Peyer's patch (tissue), 4 donors: ENCODE measurements at regions not wholly inside any gene's neighbourhood (a gene's known extent, or its start where the extent isn't known, plus 50 kb on each side); places are given as distances from the start of the nearest gene placed in this dataset.

Source experiments
- DNase-seq, 3 donors: peaks; one replicate each; pipeline ENCODE4 v3.0.0-alpha.2; 2017 to 2019
- H3K27ac ChIP-seq, 4 donors: fragments of 200-600 bp; sonication (generic); one replicate each; pipeline ENCODE4 v1.5.1; 2016 to 2019
- H3K27me3 ChIP-seq, 2 donors: fragments of 200-600 bp; sonication (generic); one replicate each; pipeline ENCODE4 v1.5.1; 2019
- H3K36me3 ChIP-seq, 3 donors: fragments of 200-600 bp; sonication (generic); one replicate each; pipeline ENCODE4 v1.5.1; 2016 to 2019
- H3K4me1 ChIP-seq, 4 donors: fragments of 200-600 bp; sonication (generic); one replicate each; pipeline ENCODE4 v1.5.1; 2016 to 2019
- H3K4me3 ChIP-seq, 4 donors: fragments of 200-600 bp; sonication (generic); 1 replicate in 3 of 4; 2 replicates in 1 of 4; pipeline ENCODE4 v1.5.1; 2016 to 2019; ENCODE audit warnings: mild to moderate bottlenecking in 1 of 4
- H3K9me3 ChIP-seq, 4 donors: fragments of 200-600 bp; sonication (generic); one replicate each; pipeline ENCODE4 v1.5.1; 2016 to 2019; ENCODE audit warnings: mild to moderate bottlenecking in 1 of 4
- CTCF ChIP-seq, 6 experiments: fragments of 450-650 bp in 4 of 6; fragments of 200-600 bp in 2 of 6; sonication (generic) in 1 of 6; IDR thresholded peaks; one replicate each; pipeline ENCODE4 v1.5.1; 2017 to 2019; ENCODE audit warnings: antibody characterized with exemption in 6 of 6, mild to moderate bottlenecking in 3 of 6, moderate library complexity in 1 of 6
- POLR2A ChIP-seq, 2 donors: fragments of 450-650 bp; IDR thresholded peaks; one replicate each; pipeline ENCODE4 v1.5.1; 2017; ENCODE audit warnings: antibody characterized with exemption in 2 of 2, mild to moderate bottlenecking in 2 of 2, moderate library complexity in 2 of 2

- Histone ChIP-seq H3K4me1 (no peaks in the 10 kb centered on the region), H3K4me3 (no peak overlapping the region), H3K27me3 (no peaks in the 10 kb centered on the region), H3K27ac (no peak overlapping the region), H3K36me3 (no peaks in the 10 kb centered on the region), H3K9me3 (no peaks in the 10 kb centered on the region)
- no peak for TF ChIP-seq POLR2A (IDR thresholded peaks at IDR 0.05)
- TF ChIP-seq CTCF (IDR thresholded peaks at IDR 0.05) = no peak
- no peak for DNase-seq
Observed at GRCh38 chr10:121169406-121169805, 318.2 kb downstream of the WDR11 start.

- Histone ChIP-seq H3K4me1 (no peaks in the 10 kb centered on the region), H3K27ac (no peak overlapping the region), H3K4me3 (no peak overlapping the region), H3K36me3 (no peaks in the 10 kb centered on the region), H3K27me3 (no peaks in the 10 kb centered on the region), H3K9me3 (no peaks in the 10 kb centered on the region)
- no peak for DNase-seq
- no peak for TF ChIP-seq CTCF (IDR thresholded peaks at IDR 0.05)
- no peak for TF ChIP-seq POLR2A (IDR thresholded peaks at IDR 0.05)
Observed at GRCh38 chr10:121171825-121172787, 320.9 kb downstream of the WDR11 start.

GRCh38 chr10:121179006-121179405 lies 327.8 kb downstream of the WDR11 start:
- no peaks in the 10 kb centered on the region for H3K36me3 ChIP-seq
- H3K27ac ChIP-seq = no peak overlapping the region
- no peaks in the 10 kb centered on the region for H3K4me1 ChIP-seq
- no peaks in the 10 kb centered on the region for H3K9me3 ChIP-seq
- TF ChIP-seq POLR2A (IDR thresholded peaks at IDR 0.05) = no peak
- TF ChIP-seq CTCF (IDR thresholded peaks at IDR 0.05) = no peak
- H3K4me3 ChIP-seq = no peak overlapping the region
- no peaks in the 10 kb centered on the region for H3K27me3 ChIP-seq
- no peak for DNase-seq

GRCh38 chr10:121182219-121182618 lies 331.1 kb downstream of the WDR11 start:
- H3K36me3 ChIP-seq = no peaks in the 10 kb centered on the region
- no peak overlapping the region for H3K4me3 ChIP-seq
- no peak for TF ChIP-seq POLR2A (IDR thresholded peaks at IDR 0.05)
- no peak for DNase-seq
- no peaks in the 10 kb centered on the region for H3K9me3 ChIP-seq
- H3K27ac ChIP-seq = no peak overlapping the region
- no peaks in the 10 kb centered on the region for H3K4me1 ChIP-seq
- no peaks in the 10 kb centered on the region for H3K27me3 ChIP-seq

- no peak for DNase-seq
- H3K27me3 ChIP-seq = no peaks in the 10 kb centered on the region
- TF ChIP-seq POLR2A (IDR thresholded peaks at IDR 0.05) (no peak), CTCF (IDR thresholded peaks at IDR 0.05) (no peak)
- H3K36me3 ChIP-seq = no peaks in the 10 kb centered on the region
- no peaks in the 10 kb centered on the region for H3K4me1 ChIP-seq
- no peak overlapping the region for H3K4me3 ChIP-seq
- H3K9me3 ChIP-seq = no peaks in the 10 kb centered on the region
- H3K27ac ChIP-seq = no peak overlapping the region
Observed at GRCh38 chr10:121183236-121183635, 332.1 kb downstream of the WDR11 start.

- Histone ChIP-seq H3K9me3 (no peaks in the 10 kb centered on the region), H3K27me3 (no peaks in the 10 kb centered on the region), H3K36me3 (no peaks in the 10 kb centered on the region), H3K4me1 (no peaks in the 10 kb centered on the region), H3K27ac (no peak overlapping the region), H3K4me3 (no peak overlapping the region)
- no peak for DNase-seq
- TF ChIP-seq CTCF (IDR thresholded peaks at IDR 0.05) (no peak), POLR2A (IDR thresholded peaks at IDR 0.05) (no peak)
Observed at GRCh38 chr10:121183707-121184106, 332.5 kb downstream of the WDR11 start.
